ENCODE measurements at regions not wholly inside any gene's neighbourhood (a gene's known extent, or its start where the extent isn't known, plus 50 kb on each side); places are given as distances from the start of the nearest gene placed in this dataset.

DNA sequence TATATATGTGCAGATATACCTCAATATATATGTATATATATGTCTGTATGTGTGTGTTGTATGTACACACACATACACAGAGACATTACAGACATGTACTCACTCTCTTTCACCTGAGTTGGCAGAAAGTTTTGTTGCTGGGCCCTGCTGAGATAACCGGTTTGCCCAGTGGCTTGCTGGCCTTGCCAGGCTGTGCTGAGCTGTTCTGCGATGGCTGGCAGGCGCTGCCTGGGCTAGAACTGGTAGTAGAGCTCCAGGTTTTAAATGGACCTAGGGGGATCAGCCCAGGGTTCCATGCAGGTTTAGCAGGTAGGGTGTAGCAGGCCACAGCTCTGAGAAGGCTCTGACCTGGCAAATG is 394.3 kb downstream of the GADD45G start:
- DNase-seq (ENCODE audit: low read depth) = no peak
- H3K4me3 ChIP-seq (ENCODE audit: low read depth, low read length) = no peak overlapping the region; the same call in 1 of the 2 replicates
- TF ChIP-seq, protein P1, sequence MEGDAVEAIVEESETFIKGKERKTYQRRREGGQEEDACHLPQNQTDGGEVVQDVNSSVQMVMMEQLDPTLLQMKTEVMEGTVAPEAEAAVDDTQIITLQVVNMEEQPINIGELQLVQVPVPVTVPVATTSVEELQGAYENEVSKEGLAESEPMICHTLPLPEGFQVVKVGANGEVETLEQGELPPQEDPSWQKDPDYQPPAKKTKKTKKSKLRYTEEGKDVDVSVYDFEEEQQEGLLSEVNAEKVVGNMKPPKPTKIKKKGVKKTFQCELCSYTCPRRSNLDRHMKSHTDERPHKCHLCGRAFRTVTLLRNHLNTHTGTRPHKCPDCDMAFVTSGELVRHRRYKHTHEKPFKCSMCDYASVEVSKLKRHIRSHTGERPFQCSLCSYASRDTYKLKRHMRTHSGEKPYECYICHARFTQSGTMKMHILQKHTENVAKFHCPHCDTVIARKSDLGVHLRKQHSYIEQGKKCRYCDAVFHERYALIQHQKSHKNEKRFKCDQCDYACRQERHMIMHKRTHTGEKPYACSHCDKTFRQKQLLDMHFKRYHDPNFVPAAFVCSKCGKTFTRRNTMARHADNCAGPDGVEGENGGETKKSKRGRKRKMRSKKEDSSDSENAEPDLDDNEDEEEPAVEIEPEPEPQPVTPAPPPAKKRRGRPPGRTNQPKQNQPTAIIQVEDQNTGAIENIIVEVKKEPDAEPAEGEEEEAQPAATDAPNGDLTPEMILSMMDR (IDR thresholded peaks at IDR 0.05; ENCODE audit: insufficient read depth, low read depth, low read length, missing control alignments) = no peak

DNA sequence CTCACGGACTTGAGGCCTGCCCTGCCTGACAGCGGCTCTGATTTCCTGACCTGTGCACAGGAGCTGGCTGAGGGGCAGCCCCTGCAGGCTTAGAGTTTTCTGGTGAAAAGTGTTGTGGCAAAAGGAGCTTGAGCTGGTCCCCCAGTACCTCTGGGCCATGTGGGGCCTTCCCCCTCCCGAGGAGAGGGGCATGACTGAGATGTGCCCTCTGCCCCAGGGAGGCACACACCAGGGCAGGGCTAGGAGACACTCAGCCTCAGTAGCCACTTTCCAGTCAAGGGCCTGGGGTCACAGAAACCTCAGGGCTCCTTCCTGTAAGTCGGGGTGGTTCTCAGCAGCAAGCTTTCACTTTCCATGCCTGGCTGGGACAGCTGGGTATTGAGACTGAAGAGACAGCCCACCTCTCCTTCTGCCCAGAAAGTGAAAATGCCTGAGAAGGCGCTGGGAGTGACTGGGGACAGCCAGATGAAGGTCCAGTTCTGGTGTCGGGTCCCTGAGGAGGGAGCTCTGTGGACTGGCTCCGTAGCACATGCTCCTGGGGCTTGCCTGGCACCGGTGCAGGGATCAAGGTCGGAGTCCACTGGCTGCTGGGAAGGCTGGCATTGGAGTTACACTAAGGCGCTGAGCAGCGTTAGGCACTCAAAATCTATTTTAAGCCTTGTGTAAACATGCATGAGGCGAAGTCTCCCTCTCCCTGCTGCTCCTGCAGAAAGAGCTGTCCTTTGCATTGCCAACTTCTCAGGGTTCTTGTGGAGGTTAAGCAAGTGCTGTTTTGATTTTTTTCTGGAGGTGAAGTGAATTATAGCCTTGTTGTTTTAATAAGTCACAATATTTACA is 394.9 kb downstream of the GADD45G start:
- H3K4me3 ChIP-seq (ENCODE audit: low read depth, low read length) = peak overlapping the region; percentile 35
- DNase-seq (ENCODE audit: low read depth) = peak; percentile 82
- TF ChIP-seq, protein P1 (IDR thresholded peaks at IDR 0.05; ENCODE audit: insufficient read depth, low read depth, low read length, missing control alignments) = no peak

DNA sequence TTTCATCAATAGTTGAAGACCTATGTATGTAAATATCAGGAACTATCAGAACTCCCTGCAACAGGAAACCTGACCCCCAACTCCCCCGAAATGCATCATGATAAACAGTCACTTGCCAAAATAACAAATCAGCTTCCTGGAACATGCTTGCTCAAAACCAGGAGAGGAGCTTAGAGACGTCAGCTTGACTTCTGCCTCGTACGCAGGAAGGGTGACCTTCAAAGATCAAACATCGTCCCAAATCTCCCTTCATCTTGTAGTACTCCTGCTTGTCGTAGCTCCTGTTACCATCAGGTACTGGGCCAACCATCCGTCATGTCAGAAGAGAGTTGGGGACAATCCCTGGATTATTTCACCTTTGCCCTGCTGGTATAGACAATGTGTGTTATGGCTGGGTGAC is 396.1 kb downstream of the GADD45G start:
- TF ChIP-seq, protein P1 (IDR thresholded peaks at IDR 0.05; ENCODE audit: insufficient read depth, low read depth, low read length, missing control alignments) = no peak
- H3K4me3 ChIP-seq (ENCODE audit: low read depth, low read length) = no peak overlapping the region
- no peak for DNase-seq (ENCODE audit: low read depth)

DNA sequence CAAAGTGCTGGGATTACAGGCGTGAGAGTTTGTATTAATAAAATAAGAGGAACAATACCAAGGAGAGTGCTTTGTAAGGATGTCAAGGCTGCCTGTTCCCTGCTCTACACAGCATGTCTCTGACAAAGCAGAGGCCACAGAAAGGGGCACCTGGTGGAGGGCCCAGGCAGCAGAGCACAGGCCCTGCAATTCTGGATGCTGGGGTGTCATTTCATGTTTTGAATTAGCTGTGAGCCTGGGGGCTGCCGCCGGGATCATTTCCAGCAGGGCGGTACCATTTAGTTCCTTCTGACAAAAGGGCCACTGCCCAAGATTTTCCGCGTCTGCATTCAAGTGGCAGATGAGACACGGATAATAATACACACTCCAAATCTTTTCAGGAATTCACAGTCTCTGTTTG is 396.9 kb downstream of the GADD45G start:
- H3K4me3 ChIP-seq (ENCODE audit: low read depth, low read length) = no peak overlapping the region
- TF ChIP-seq, protein P1 (IDR thresholded peaks at IDR 0.05; ENCODE audit: insufficient read depth, low read depth, low read length, missing control alignments) = no peak
- DNase-seq (ENCODE audit: low read depth) = no peak

DNA sequence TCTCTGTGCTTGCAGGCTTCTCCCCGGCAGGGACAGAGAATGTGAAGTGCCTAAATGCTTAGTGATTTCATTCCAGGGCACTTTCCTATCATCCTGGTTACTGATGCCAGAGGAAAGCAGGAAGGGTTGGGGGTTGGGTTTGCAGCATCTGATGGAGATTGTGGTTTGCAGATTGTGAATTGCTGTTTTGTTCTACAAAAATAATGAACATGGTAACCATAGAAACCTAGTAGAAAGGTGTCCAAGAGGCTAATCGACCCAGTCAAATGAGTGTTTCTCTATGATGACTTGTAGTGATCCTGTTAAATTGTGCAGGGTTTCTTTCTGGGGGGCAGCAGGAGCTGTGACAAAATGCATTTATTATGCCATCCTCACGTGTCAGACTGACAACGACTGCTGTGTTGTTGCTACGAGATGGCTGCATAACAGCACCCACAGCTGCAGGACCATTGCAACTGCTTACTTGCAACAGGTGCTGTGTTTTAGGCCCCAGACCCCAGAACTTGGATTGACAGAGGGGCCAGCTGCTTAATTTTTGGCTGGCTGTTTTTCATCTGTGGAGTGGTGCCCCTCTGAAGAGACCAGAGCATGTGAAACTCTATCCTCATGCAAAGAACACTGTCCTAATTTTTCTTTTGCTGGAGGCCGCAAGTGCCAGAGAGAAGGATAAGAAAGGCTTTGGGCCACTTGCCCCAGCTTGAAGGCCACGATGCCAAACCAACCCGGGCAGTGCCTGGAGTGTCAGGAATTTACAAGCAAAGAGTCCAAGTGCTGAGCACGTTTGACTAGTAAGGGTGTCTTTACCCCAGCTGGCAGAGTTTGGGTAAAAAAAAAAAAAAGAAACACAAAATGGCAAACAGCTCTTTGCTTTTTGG is 397.8 kb downstream of the GADD45G start:
- DNase-seq (ENCODE audit: low read depth) = no peak

DNA sequence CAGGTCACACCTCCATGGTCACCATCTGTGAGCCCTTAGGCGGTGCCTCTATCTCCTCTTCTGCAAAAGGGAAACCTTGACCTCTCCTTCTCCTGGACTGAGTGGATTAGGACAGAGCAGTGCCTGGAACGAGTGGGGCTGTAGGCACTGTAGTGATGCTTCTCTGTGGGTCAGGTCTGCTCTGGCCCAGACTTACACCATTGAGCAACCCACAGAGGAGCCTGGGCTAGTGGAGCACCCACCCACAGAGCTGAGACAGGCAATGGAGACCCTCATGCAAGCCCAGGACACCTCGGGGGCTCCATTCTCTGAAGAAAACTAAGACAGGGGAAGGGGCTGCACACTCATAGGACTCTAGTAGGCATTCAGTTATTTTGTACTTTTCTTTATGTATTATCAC is 400.6 kb downstream of the GADD45G start:
- no peak overlapping the region for H3K4me3 ChIP-seq (ENCODE audit: low read depth, low read length)
- TF ChIP-seq, protein P1 (IDR thresholded peaks at IDR 0.05; ENCODE audit: insufficient read depth, low read depth, low read length, missing control alignments) = no peak
- DNase-seq (ENCODE audit: low read depth) = no peak

More for the DNA sequence above, 397.8 kb downstream of the GADD45G start:
- no peak overlapping the region for H3K4me3 ChIP-seq (ENCODE audit: low read depth, low read length)
- TF ChIP-seq, protein P1 (IDR thresholded peaks at IDR 0.05; ENCODE audit: insufficient read depth, low read depth, low read length, missing control alignments) = no peak

Measured in GM12865 (cell line).